GM18909 (cell line): ENCODE measurements at regions not wholly inside any gene's neighbourhood (a gene's known extent, or its start where the extent isn't known, plus 50 kb on each side); places are given as distances from the start of the nearest gene placed in this dataset.
"Not testable (repeated sequence)": the region's sequence is repeated elsewhere in the genome, so short reads cannot be mapped to it uniquely, and the experiment has no call there.

Experiments
- ATAC-seq: cut with Tn5 transposase; IDR thresholded peaks from one replicate; pipeline ENCODE4 v1.9.1; 2021; ENCODE audit warnings: mild to moderate bottlenecking; ENCODE audit not compliant: unreplicated experiment, poor library complexity

DNA sequence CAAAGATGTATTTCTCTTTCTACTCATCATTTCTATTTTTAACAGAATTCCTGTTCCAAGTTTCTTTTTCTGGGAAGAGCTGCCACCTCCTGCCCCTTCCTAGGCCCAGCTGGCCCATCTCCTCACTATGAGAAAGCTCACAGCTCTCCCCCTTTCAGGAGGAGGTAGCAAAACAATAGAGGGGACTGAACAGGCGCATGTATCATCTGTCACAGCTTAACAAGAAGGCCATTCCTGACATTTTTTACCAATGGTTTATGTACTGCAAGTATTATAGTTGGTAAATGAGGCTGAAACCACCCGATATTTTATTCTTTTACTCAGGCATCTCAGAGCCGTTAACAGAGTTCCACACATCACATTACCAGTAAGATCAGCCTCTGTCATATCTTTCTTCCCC lies 103.7 kb upstream of the MTHFD1L start:
- ATAC-seq: no peak

DNA sequence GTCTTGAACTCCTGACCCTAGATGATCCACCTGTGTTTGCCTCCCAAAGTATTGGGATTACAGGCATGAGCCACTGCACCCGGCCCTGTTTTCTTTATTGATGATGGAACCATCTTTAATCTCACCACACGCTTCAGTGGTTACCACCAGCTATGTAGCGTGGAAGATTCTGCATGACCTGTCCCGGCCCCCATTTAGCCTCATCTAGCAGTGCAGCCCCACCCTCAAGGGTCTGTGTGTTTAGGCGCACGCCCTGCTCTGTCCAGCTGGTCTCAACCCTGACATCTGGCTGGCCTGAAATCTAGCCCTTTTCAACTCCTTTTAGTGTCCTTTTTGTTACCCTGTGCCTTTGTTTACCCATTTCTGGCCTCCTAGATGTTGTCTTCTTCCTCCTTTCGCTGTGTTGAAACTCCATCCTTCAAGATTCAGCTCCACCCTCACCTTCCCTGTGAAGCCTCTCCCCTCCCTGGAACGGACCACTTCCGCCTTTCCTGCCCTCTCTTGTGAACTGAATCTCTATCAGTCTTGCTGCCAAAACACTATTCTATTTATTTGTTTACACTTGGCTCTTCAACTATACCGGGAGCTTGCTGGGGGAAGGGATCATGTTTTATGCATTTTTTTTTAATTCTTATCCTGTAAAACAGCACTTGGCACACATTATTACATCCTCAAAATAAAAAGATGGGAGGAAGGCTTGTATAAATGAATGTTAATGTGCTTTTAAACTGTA lies 101.0 kb upstream of the MTHFD1L start:
- ATAC-seq: no peak

DNA sequence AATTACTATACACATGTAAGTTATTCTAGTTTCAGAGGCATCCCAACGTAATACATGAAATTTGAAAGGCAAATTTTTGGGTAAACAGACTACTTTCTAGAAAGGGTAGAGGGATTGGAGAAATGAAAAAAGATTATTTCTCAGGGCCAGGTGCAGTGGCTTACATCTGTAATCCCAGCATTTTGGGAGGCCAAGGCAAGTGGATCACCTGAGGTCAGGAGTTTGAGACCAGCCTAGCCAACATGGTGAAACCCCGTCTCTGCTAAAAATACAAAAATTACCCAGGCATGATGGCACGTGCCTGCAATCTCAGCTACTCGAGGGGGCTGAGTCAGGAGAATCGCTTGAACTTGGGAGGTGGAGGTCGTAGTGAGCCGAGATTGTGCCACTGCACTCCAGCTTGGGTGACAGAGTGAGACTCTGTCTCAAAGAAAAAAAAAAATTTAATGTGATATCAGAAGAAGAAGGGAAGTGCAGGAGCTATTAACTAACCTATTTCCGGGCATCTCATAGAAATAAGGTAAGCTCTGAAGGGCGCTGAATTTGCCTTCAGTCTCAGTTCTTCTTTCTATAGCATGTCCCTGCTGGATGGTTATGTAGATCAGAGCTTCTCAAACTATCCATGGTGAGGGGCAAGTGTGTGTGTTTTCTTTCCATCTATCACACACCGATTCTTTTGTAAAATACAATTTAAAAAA lies 100.3 kb upstream of the MTHFD1L start:
- ATAC-seq: peak; percentile 86

DNA sequence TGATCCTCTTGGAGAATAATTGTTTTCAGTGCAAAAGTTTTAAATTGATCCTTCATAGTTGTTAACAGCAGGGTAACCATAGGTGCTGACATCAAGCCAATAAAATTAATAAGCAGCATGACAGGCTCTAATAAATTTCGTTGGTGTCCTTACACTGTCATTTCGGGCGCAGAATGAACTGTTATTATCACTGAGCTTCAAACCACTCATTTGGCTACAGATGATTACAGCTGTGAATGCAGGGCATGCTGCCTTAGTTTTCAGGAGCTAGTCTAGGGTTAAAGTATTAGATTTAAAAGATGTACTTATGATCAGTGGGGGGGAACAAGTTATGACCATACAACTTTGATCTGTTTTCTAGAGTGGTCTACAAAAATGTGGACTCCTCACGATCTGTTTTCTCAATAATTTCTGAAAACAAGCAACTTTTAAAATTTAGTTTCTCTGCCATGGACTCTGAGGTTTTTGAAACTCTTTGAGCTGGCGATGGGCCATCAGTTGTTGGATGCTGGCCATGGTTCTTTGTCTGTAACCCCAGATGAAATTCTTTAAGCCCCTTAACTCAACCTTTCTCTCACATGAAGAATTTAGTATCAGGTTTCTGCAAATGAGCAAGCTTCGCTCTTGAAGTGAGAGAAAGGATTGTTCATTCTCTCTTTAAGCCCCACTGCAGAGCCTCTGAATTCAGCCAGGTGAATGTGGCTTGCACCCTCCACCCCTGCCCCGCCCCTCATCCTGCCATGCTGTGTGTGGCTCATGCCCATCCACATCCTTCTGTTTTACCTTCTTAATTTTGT lies 99.1 kb upstream of the MTHFD1L start:
- ATAC-seq: no peak

DNA sequence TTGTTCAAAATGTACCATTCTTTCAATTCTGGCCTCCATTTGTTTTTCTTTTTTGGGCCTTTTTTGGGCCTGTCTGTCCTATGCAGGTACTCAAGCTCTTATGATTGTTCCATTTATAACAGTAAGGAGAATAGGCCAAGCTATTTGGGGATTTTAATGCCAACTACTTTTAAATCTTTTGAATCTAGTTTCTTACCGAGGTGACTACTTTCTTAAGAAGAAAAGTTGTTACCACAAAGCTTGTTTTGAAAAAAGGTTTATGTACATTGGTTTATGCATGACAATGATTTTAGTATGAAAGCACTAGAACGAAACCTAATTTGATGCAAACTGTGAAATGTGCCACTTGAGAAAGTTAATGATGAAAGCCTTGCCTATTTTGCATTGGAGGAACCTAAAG lies 98.3 kb upstream of the MTHFD1L start:
- no peak for ATAC-seq

DNA sequence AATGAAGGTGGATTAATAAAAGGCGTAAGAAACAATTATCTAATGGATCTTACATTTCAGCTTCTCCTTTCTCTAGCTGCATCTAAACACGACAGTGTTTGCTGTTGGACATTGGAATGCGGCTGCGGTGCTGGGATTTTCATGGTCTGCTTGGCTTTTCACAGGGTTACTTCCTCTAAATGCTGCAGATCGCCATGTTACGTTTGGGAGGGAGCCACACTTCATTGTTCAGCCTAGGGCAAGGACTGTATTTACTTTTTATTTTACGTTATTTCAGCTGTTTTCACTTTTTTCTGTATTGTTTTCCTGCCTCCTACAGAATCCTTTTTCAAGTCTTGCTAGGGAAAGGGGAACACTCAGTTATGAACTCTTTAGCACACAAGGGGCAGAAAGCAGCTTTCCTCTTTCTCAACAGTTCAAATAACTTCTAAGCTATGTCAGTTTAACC lies 97.9 kb upstream of the MTHFD1L start:
- ATAC-seq: no peak

DNA sequence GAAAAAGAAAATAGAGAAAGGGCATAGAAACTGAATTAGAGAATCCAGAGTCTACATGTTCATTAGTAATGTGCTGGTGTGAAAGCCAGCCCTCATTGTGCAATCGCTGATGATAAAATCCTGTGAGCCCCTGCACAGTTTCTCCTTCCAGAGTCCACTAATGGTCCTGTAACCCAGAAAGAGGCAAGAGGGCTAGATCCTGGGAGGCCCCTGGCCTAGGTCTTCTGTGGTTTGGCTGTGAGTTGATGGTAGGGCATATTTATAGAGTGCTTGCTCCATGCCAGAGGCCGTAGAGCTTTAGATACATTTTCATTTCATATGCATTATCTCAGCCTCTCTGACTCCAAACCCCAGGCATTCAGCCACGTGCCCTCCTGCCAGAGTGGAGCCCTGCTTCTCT lies 94.9 kb upstream of the MTHFD1L start:
- no peak for ATAC-seq

DNA sequence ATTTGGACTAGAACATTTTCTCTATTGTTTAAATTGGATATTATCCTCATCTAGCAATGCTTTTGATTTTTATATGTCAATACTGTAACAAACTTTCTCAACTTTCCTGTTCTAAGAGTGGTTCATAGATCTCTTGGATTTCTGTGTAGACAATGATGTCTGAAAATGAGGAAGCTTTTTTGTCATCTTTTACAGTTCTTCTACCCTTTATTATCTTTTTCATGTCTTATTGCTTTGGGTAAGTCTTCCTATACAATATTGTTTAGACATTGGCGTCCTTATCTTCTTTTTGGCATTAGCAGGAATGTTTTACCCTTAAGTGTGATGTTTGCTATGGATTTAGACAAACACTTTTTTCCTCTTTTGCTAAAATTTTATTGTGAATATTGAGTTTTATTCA lies 91.5 kb upstream of the MTHFD1L start:
- ATAC-seq: no peak

DNA sequence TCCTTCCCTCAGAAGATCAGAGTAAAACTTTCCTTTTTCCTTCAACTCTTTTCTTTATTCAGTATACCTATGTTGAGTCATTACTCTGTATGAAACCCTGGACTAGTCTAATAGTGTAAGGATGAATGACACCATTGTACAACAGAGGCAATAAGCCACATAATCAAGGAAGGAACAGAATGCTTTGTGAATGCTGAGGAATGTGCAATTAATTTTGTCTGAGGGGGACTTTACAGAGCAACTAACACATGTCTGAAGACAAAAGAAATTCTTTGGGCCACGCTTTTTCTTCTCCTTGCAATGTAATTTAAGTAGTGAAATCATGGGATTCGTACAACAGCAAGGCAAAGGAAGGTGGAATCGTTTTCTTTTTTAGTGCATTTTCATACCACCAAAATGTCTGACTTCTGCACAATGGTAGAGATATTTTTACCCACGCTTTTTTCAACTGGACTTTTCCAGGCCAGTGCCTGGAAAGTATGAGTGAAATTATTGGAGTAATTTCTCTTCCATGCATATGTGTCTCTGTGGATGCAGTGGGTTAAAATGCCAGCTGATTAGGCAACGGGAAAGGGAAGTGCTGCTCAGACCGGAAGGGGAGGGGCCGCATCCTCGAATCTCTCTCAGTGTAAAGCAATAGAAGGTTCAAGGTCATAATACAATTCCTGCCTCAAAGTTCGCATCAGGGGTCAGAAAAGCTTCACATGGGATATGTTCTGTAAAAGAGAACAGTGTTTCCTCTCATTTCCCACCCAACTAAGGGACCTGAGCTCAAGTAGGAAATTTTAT lies 89.9 kb upstream of the MTHFD1L start:
- ATAC-seq: no peak

DNA sequence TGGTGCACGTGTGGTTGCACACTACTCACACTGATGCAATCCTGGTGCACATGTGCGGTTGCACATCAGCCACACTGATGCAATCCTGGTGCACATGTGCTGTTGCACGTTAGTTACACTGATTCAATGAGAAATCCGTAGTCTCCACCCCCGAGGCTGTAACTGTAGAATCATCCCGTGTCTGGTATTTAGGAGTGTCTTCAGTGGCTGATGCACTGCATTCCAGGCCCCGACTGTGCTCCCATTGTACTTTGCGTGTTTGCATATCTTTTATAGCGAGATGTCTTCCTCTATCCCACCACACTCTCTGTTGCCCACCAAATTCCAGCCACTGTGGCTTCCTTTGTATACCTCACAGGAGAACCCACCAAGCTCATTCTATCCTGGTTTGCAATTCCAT lies 87.8 kb upstream of the MTHFD1L start:
- ATAC-seq: no peak

DNA sequence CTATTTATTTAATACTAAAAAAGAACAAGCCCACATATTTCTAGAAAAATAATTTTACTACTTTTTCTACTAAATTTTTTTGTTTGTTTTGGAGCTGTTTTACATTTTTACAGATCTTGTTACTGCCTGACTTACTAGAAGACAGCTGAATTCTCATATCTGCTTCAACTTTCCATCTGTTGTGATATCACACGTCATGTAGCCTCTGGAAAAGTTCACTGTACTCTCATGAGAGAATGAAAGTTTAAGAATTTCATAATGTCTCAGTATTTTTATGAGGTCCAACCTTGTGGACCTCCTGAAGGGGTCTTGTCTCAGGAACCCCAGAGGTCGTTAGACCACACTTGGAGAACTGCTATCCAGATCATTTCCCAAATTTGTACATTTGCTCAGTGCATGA lies 81.7 kb upstream of the MTHFD1L start:
- no peak for ATAC-seq

DNA sequence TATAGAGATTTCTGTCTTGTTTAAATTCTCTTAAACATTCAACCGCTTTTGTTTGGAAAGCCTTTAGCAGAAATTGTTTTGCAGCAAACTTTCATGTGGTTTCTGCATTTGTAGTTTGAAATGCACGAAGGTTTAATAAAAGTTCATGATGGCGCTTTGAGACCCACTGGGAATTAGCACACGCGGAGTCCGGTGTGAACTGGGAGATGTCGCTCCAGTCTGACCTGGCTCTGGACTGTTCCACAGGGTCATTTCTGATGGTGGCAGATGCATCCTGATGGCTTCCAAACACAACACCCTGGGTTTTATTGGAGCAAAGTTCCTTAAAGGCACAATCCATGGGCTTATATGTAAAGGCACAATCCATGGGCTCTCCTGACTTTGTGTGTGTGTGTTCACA lies 78.1 kb upstream of the MTHFD1L start:
- ATAC-seq: no peak

DNA sequence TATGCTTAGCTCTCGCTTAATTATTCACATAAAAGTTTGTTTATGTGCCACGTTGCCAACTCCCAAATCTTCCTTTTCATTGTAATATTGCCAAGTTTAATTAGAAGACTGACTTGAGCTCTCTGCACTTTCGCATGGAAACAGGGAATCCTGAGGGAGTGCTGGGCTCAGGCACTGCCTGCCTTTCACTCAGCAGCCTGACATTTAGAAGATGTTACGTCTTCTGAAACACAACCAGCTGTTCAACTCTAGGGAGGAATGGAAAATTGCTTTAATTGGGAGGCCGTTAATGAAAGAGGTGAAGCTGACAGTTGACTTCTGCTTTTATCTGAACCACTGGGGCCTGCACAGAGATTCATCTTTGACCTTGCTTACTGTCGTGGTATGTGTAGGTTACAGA lies 77.4 kb upstream of the MTHFD1L start:
- no peak for ATAC-seq

DNA sequence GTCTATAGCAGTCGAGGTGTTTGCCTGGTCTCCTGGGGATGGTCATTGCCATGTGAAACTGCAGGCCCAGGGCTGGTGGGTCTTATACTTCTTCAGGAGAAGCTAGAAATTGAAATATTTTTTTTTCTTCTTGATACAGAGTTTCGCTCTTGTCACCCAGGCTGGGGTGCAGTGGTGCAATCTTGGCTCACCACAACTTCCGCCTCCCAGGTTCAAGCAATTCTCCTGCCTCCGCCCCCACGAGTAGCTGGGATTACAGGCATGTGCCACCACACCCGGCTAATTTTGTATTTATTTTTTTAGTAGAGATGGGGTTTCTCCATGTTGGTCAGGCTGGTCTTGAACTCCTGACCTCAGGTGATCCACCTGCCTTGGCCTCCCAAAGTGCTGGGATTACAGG lies 75.6 kb upstream of the MTHFD1L start:
- not testable (repeated sequence) for ATAC-seq

DNA sequence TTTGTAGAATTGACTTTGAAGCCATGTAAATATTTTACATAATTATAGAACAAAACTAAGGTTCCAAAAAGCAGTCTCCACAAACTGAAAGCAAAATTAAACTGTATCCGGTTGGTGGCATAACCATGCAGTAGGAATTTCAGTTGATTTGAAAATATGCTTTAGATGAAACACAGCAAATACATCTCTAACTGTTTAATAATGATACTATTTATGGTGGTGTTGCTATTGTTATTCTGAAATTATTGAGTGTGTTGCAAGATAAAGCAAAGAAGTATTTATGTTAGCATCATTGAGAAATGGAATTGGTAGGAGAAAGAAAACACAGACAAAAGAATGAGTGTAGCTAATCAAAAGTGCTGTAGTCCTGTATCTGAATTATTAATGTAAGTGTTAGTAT lies 73.8 kb upstream of the MTHFD1L start:
- no peak for ATAC-seq

DNA sequence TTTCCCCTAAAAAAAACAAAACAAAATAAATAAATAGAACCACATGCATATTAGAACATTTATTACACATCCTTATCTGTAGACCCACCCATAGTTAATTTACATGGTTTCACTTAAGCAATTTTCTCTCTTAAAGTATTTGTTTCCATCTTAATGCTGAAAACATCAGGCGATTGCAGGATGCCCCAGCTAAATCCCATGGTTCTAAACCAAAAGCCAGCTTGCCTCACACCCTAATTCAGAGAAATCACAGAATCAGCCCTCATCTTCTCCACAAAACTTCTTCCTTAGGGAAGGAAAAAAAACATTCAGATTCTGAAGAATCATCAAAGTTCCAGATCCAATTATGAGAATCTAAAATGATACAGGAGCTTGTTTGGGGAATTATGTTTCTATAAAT lies 67.6 kb upstream of the MTHFD1L start:
- ATAC-seq: no peak

DNA sequence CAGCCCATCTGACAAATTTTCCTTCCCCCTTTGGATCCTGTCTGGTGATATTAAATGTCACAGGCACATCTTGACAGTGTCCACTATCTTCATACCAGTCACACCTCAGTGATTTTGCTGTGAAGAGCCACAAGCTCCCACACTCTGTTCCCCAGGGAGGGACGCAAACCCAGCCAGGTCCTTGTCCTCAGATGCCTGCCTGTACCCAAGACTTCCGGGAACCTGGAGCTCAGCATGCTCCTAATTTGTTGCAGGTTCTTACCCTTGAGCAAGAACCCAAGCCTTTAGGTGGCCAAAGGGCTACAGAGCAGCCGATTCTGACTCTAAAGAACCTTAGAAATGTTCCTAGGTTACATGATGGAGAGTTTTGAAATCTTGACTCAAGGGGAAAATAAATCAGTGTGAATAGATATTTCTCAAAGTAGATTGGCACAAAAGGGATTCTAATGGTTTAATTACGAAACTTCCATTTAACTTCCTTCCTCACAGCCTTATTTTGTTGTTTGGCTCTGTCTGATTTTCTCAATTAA lies 66.2 kb upstream of the MTHFD1L start:
- no peak for ATAC-seq

DNA sequence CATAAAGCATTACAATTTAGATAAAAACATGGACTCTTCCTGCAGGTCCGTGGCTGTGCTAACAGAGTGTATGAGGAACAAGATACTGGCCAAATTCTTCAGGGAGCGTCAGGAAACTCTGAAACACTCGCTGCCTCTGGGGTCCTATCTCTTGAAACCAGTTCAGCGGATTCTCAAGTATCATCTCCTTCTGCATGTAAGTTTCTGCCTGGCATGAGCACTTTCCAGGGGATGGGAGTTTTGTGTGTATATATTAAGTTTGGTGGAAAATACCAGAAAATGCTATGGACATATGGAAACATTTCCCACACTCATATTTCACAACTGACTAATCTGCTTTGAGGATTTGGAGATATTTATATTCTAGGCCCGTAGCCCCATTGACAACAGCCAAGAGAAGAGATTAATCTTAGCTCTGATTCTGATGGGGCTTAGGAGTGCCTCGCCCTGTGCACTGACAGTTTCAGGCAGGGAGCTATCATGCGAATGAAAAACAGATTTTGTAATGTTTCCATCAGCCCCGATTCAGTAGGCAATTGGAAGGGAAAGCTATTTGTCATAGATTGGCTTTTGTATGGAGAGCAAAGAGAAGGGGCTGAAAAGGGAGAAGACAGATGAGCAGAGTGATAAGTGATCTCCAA lies 64.7 kb upstream of the MTHFD1L start:
- no peak for ATAC-seq

DNA sequence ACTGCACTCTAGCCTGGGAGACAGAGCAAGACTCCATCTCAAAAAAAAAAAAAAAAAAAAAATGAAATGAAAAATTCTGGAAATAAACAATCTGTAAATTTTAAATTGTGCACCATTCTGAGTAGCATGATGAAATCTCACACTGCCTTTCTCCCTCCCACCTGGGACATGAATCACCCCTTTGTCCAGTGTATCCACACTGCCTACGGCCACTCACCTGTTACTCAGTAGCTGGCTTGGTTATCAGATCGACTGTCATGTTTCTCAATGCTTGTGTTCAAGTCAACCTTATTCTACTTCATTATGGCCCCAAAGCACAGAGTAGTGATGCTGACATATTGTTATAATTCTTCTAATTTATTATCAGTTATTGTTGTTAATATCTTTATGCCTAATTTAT lies 58.7 kb upstream of the MTHFD1L start:
- no peak for ATAC-seq
